ENCODE measurements at regions not wholly inside any gene's neighbourhood (a gene's known extent, or its start where the extent isn't known, plus 50 kb on each side); places are given as distances from the start of the nearest gene placed in this dataset.

DNA sequence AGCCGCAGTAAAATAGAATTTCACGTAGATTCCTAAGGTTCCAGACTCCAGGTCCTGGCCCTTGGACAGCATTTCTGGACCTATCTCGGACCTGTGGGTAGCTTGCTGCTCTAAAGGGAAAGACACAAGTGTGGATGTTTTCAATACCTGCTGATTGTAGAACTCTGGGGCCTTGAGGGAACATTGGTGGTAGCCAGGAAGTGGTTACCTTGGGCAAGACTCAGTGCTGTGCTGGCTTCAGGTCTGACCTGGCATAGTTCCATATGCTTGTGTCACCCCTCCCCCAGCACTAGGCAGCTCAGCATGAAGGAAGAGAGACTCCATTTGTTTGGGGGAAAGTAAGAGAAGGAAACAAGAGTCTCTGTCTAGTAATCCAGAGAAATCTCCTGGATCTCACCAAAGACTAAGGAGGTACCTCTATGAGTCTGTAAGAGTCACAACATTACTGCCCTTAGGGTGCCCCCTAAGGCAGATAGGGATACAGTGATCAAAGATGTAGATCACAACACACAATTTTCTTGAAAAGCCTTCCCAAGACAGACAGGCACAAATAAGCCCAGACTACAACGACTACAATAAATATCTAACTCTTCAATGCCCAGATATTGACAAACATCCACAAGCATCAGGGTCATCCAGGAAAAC lies 398.8 kb downstream of the TGFB2 start (continued):
- TF ChIP-seq RCOR1 (IDR thresholded peaks at IDR 0.05; ENCODE audit: low read depth, low read length), result no peak
- TF ChIP-seq MAFK (IDR thresholded peaks at IDR 0.05; ENCODE audit: partially characterized antibody), result no peak
- no peak for TF ChIP-seq PBX3 (IDR thresholded peaks at IDR 0.05)
- TF ChIP-seq, protein P1, sequence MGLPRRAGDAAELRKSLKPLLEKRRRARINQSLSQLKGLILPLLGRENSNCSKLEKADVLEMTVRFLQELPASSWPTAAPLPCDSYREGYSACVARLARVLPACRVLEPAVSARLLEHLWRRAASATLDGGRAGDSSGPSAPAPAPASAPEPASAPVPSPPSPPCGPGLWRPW (IDR thresholded peaks at IDR 0.05), result no peak
- no peak for TF ChIP-seq CHD2 (IDR thresholded peaks at IDR 0.05; ENCODE audit: low read length, partially characterized antibody)
- no peak for TF ChIP-seq RFX5 (IDR thresholded peaks at IDR 0.05)
- TF ChIP-seq NR3C1 (IDR thresholded peaks at IDR 0.05), result no peak

DNA sequence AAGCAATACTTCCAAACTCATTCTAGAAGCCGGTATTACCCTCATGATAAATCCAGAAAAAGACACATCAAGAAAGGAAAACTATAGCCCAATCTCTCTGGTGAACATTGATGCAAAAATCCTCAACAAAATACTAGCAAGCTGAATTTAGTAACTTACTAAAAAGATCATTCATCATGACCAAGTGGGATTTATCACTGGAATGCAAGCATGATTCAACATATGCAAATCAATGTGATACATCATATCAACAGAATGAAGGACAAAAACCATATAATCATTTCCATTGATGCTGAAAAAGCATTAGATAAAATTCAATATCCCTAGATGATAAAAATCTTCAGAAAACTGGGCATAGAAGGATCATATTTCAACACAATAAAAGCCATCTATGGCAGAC lies 402.9 kb downstream of the TGFB2 start:
- no peak for FAIRE-seq

GRCh38 chr1:218750216-218750970 lies 405.3 kb downstream of the TGFB2 start:
- WGBS (ENCODE audit: missing lambda C conversion rate), result 92% methylated on average over 16 of the region's 16 CpGs
- ChIA-PET POLR2A (no interaction called here), CTCF (interaction anchor here (1.3 kb wide), 1 partner anchor 13 kb away, joined by 3 read pairs; no protein-coding TSS in a partner anchor)
- 0 out of 3 replicates have a peak, but pooled peaks cover 4% of the 10 kb centered on the region for H3K4me1 ChIP-seq
- no peak for DNase-seq (ENCODE audit: low read depth in 1 of 2, low spot score in 1 of 2)
- FAIRE-seq, result no peak
- H3K9me3 ChIP-seq, result peaks cover 10% of the 10 kb centered on the region; the same call in 2 of the 3 replicates
- TF ChIP-seq CHD2 (IDR thresholded peaks at IDR 0.05; ENCODE audit: low read length, partially characterized antibody), result no peak
- TF ChIP-seq RNF2 (IDR thresholded peaks at IDR 0.05; ENCODE audit: borderline replicate concordance, low read depth), result no peak
- TF ChIP-seq ESRRA (IDR thresholded peaks at IDR 0.05; ENCODE audit: borderline replicate concordance, low read length), result no peak
- H3K4me3 ChIP-seq, result no peak overlapping the region
- ATAC-seq, result no peak
- H3K27ac ChIP-seq, result peak overlapping the region in 1 of 2 experiments; percentile 14; a peak in 1 of 6 replicates
- H3K4me2 ChIP-seq, result no peak overlapping the region

More for the DNA sequence above, 402.9 kb downstream of the TGFB2 start:
- 94% methylated on average over 1 of the region's 1 CpG for WGBS (ENCODE audit: missing lambda C conversion rate)
- ChIA-PET CTCF (no interaction called here), POLR2A (no interaction called here)
- no peak overlapping the region for H3K4me2 ChIP-seq
- ATAC-seq (no peak), DNase-seq (ENCODE audit: low read depth in 1 of 2, low spot score in 1 of 2) (no peak)
- no peak overlapping the region for H3K4me3 ChIP-seq
- H3K27ac ChIP-seq, result no peak overlapping the region
- H3K4me1 ChIP-seq, result no peaks in the 10 kb centered on the region
- peaks cover 11% of the 10 kb centered on the region; the same call in 1 of the 3 replicates for H3K9me3 ChIP-seq
- TF ChIP-seq RAD21 (conservative IDR thresholded peaks at IDR 0.05 in 1 of 2, IDR thresholded peaks at IDR 0.05 in 1 of 2) (no peak), CBX2 (IDR thresholded peaks at IDR 0.05; ENCODE audit: borderline replicate concordance, low read depth) (no peak), KDM1A (IDR thresholded peaks at IDR 0.05; ENCODE audit: low read depth) (no peak), TP53 (CRISPR knock-in tag; IDR thresholded peaks at IDR 0.05) (no peak), HEYL (CRISPR knock-in tag; IDR thresholded peaks at IDR 0.05) (no peak), RARB (CRISPR knock-in tag; IDR thresholded peaks at IDR 0.05) (no peak), PBX3 (IDR thresholded peaks at IDR 0.05) (no peak)

DNA sequence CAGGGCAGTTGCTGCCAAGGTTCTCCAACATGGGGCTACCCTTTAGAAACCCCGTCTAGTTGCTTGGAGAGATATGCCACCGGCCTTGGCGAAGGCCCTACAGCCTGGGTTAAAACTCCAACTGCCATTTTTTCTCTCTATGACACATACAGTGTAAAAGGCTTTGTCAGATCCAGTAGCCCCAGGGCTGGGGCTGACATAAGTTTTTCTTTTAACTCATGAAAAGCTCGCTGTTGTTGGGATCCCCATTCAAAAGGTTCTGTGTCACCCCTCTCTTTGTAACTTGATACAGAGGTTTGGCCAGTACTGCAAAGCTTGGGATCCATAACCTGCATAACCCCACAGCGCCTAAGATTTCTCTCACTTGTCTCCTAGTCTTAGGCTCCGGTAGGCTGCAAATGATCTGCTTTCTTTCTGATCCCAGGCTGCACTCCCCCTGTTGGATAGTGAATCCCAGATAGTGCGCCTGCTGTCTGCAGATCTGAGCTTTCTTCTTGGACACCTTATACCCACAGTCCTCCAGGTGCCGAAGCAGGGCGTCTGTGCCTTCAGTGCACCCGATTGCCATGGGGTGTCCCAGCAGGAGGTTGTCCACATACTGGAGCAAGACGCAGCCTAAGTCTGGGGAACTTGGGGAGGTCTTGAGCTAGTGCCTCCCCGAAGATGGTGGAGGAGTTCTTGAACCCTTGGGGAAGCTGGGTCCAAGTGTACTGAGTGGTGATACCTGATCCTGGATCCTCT lies 406.2 kb downstream of the TGFB2 start:
- Histone ChIP-seq H3K27ac (peak overlapping the region in 1 of 2 experiments; percentile 47; a peak in 1 of 6 replicates), H3K4me2 (no peak overlapping the region), H3K4me3 (no peak overlapping the region), H3K9me3 (peaks cover 4% of the 10 kb centered on the region; the same call in 2 of the 3 replicates), H3K4me1 (0 out of 3 replicates have a peak, but pooled peaks cover 4% of the 10 kb centered on the region)
- TF ChIP-seq MAZ (IDR thresholded peaks at IDR 0.05; ENCODE audit: borderline replicate concordance, low read depth, low read length) (no peak), HEYL (CRISPR knock-in tag; IDR thresholded peaks at IDR 0.05) (no peak), MAFK (IDR thresholded peaks at IDR 0.05; ENCODE audit: partially characterized antibody) (no peak), USF2 (IDR thresholded peaks at IDR 0.05) (no peak), EP300 (IDR thresholded peaks at IDR 0.05) (no peak), POLR2A (IDR thresholded peaks at IDR 0.05; ENCODE audit: low read length) (no peak), NFE2L2 (conservative IDR thresholded peaks at IDR 0.05; ENCODE audit: low read length) (no peak), CEBPB (IDR thresholded peaks at IDR 0.05) (no peak), CHD4 (IDR thresholded peaks at IDR 0.05; ENCODE audit: borderline replicate concordance) (no peak)
- TF ChIP-seq, protein P2, sequence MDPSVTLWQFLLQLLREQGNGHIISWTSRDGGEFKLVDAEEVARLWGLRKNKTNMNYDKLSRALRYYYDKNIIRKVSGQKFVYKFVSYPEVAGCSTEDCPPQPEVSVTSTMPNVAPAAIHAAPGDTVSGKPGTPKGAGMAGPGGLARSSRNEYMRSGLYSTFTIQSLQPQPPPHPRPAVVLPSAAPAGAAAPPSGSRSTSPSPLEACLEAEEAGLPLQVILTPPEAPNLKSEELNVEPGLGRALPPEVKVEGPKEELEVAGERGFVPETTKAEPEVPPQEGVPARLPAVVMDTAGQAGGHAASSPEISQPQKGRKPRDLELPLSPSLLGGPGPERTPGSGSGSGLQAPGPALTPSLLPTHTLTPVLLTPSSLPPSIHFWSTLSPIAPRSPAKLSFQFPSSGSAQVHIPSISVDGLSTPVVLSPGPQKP (IDR thresholded peaks at IDR 0.05; ENCODE audit: low read depth, low read length), result no peak
- no peak for FAIRE-seq
- DNase-seq (ENCODE audit: low read depth in 1 of 2, low spot score in 1 of 2), result no peak
- no peak for ATAC-seq
- ChIA-PET POLR2A (no interaction called here), CTCF (interaction anchor here (1.3 kb wide), 1 partner anchor 14 kb away, joined by 3 read pairs; no protein-coding TSS in a partner anchor)
- 84% methylated on average over 12 of the region's 12 CpGs for WGBS (ENCODE audit: missing lambda C conversion rate)
